ENCODE measurements at regions not wholly inside any gene's neighbourhood (a gene's known extent, or its start where the extent isn't known, plus 50 kb on each side); places are given as distances from the start of the nearest gene placed in this dataset.

DNA sequence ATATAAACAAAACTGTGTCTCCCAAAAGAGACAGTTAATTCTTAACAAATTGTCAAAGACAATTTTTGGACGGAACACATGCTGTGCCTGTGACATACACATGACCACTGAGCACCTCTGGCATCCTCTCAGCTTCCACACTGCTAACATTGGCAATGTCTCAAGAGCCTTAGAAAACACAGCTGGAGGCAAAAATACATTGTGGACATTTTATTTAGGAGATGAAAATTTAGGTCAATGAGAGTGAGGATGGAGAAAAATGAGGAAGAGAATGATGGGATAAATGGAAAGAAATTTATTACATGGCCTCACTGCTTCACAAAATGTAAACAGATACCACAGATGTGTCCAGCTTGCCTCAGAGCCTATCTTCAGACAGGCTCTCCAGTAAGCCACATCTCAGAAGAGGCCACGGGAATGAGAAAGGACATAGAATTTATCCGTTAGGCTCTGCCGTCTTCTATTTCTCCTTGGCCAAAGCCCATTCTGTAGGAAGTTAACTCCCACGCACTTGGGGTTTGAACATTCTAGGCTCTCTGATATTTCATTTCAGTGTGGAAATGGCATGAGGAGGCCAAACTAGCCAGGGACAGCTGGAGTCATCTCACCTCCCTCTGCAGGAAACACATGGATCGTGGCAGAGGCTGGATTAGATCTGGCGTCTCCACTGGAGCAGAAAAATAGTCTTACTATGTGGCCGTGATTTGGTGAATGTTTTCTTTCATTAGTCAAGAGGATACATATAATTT, 519.4 kb upstream of the DSEL start:
- DNase-seq (ENCODE audit: insufficient read length, low spot score) (no peak), FAIRE-seq (no peak)

DNA sequence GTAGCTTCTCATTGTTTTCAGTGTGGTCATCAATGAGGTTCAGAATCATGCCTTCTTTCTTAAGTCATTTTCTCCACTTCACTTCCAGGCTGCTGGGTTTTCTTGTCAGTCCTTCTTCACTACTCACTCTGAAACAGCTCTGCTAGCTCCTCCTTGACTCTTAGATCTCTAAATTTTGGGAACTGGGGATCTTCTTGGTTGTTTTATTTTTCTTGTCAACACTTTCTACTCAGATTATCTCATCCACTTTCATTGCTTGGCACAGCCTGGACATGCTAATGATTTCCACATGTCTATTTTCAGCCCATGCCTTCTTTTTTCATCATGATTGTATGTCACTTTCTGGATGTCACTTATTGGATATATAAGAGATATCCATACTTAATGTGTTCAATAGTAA, 517.8 kb upstream of the DSEL start:
- DNase-seq (ENCODE audit: insufficient read length, low spot score) (no peak), FAIRE-seq (no peak)

DNA sequence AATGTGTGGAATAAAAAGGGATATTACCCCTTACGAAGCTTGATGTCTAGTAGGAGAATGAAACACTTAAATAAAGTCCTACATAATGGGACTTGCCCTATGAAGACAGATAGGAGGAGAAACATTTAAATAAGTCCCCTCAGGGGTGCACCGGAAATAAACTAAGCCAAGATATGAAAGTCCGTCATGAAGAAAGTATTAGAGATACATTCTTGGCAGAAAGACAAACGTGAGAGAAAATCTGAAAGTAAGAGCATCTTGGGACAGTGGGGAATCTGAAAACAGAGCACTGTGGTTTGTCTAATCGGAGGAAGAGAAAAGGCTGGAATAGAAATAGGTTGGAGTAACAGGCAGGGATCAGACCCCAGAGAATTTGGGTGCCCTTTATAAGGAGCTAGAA, 516.9 kb upstream of the DSEL start:
- peak; percentile 5 for DNase-seq (ENCODE audit: insufficient read length, low spot score)
- FAIRE-seq, result no peak

DNA sequence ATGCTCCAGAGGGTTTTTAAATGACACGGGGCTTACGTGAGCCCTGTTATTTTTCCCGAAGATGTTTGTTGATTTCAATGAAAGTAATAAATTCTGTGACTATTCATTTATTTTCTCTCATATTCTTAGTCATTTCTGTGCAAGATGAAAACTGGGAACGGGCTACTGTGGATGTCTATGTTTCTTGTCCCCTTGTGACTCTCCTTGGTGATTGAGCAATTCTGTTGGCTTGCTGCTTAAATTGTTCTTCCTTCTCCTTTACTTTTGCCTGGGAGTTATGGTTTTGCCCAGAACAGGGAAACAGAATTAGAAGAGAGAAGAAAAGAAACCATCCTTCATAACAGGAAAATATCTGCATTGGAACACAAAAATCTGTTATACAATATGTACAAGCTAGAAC, 508.2 kb upstream of the DSEL start:
- FAIRE-seq (no peak), DNase-seq (ENCODE audit: insufficient read length, low spot score) (no peak)

DNA sequence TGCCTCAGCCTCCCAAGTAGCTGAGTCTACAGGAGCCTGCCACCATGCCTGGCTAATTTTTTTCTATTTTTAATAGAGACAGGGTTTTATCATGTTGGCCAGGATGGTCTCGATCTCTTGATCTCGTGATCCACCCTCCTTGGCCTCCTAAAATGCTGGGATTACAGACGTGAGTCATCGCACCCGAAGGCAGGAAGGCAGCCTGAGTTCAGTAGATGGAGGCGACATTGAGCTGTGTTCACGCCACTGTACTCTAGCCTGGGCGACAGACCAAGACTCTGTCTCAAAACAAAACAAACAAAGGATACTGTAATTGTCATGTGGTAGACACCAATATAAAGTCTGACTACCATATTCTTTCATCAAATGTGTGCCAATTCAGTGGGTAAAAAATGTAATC, 500.9 kb upstream of the DSEL start:
- FAIRE-seq, result no peak
- no peak for DNase-seq (ENCODE audit: insufficient read length, low spot score)

DNA sequence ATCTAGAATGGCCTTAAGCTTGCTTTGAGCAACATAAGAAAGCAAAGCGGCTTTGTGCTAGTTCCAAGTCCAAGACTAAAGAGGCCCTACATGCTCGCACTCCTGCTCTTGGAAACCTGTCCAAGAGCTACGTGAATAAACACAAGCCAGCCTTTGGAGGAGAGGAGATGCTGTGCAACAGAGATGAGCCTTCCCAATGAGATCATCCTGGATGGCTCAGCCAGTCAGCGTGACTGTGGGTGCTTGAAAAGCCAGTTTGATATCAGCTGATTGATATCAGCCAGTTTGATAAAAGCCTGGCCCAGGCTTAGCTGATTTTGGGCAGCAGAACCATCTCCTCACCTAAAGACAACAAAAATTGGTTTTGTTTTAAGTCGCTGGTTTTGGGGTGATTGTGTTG, 481.0 kb upstream of the DSEL start:
- no peak for FAIRE-seq
- no peak for DNase-seq (ENCODE audit: insufficient read length, low spot score)

DNA sequence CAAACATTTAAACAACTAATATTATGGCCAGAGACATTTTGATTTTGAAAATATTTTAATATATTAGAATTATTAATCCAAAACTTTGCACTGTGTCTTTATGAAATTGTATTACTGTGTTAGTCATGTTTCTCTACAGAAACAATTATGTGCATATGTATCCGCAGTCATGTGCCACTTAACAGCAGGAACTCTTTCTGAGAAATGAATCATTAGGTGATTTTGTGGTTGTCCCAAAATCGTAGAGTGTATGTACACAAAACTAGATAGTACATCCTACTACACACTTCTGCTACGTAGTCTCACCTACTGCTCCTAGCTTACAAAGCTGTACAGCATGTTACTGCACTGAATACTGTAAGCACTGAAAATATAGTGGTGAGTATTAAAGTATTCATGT, 479.2 kb upstream of the DSEL start:
- no peak for DNase-seq (ENCODE audit: insufficient read length, low spot score)
- FAIRE-seq, result no peak

DNA sequence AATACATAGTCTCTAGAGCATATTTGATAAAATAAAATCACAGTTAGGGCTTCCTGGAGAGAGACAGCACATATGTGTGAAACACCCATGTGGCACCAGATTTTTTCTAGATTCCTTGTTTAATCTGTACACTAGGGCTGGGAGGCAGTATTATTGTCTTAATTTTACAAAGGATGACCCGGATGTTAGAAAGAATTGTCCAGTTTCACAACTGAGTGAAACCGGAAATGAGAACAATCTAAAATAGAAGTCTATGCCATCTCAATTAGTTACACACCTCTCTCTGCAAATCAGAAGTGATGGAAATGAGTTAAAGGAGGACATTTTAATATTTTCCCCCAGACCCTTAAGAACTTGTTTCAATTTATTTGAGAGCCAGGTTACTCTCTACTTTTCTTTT, 463.7 kb upstream of the DSEL start:
- FAIRE-seq (no peak), DNase-seq (ENCODE audit: insufficient read length, low spot score) (no peak)

DNA sequence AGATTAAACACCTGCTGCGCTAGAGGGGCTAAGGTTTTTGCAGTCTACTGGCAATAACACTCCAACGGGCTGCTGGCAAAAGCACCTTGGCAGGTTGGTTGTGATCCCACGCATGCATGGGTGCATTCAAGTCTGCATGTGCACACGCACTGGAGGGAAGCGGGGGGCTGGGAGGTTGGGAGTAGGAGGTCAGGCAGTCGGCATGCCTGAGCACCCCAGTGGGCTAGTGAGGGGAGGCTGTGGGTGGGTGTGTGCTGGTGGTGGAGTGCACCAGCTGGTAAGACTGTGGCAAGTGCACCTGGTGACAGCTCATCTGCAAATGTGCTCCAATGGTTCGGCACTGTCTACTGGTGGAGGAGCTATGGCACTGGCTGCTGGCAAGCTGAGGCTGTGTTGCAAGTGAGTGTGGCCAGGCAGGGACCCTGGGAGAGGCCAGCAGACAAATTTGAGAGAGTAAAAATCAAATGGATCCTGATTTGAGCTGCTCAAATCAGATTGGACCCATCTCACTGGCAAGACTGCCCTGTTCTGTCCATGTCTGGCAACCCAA, 460.6 kb upstream of the DSEL start:
- no peak for DNase-seq (ENCODE audit: insufficient read length, low spot score)
- FAIRE-seq, result no peak

DNA sequence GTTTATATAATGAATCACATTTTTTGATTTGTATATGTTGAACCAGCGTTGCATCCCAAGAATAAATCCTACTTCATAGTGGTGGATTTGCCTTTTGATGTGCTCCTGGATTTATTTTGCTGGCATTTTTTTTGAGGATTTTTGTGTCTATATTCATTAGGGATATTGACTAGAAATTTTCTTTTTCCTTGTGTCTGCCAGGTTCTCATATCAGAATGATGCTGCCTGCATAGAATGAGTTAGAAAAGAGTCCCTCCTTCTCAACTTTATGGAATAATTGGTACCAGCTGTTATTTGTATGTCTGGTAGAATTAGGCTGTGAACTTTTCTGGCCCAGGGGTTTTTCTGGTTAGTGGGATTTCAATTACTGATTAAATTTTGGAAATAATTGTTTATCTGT, 457.4 kb upstream of the DSEL start:
- DNase-seq (ENCODE audit: insufficient read length, low spot score), result no peak
- no peak for FAIRE-seq

DNA sequence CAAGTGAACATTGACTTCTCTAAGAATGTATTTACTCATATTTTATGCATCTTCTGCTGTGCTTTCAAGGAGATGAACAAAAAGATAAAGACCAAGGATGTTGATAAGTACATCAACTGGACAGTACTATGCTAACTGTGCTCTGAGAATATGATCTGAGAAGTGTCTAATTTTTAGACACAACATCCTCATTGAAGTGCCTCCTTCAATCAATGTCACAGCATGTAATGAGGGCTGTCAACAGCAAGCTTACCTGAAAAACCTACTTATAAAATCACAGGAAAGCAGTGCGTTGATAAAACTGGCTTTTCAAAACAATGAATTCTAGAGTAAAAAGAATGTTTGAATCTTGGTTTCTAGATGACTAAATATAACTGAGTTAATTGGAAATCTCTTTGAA, 452.9 kb upstream of the DSEL start:
- FAIRE-seq (no peak), DNase-seq (ENCODE audit: insufficient read length, low spot score) (no peak)

DNA sequence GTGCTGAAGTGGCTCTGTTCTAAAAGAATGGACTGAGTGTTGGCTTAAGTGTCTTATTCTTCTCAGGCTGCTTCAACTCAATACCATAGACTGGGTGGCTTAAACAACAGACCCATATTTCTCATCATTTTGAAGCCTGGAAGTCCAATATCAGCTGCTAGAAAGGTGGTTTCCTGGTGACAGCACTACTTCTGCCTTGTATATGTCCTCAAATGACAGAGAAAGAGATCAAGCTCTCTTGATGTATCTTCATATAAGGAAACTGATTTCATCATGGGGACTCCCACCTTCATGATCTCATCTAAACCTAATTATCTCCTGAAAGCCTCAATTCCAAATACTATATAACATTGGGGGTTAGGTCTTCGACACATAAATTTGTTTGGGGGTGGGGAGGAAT, 449.7 kb upstream of the DSEL start:
- DNase-seq (ENCODE audit: insufficient read length, low spot score) (no peak), FAIRE-seq (no peak)

DNA sequence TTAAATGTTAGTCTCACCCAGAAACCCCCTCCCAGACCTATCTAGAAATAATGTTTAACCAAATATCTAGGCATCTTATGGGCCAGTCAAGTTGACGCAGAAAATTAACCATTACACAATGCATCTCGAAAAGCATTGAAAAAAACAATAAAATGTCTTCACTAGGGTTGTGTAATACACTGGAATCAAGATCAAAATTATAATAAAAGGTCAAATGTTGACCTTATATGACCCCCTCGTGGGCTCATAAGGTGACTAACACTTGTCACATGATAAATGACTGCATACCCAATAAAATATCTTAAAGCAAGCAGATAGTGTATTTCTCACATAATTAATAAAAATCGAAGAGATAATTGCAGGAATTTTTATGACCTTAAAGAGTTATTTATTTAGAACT, 447.9 kb upstream of the DSEL start:
- FAIRE-seq (no peak), DNase-seq (ENCODE audit: insufficient read length, low spot score) (no peak)

DNA sequence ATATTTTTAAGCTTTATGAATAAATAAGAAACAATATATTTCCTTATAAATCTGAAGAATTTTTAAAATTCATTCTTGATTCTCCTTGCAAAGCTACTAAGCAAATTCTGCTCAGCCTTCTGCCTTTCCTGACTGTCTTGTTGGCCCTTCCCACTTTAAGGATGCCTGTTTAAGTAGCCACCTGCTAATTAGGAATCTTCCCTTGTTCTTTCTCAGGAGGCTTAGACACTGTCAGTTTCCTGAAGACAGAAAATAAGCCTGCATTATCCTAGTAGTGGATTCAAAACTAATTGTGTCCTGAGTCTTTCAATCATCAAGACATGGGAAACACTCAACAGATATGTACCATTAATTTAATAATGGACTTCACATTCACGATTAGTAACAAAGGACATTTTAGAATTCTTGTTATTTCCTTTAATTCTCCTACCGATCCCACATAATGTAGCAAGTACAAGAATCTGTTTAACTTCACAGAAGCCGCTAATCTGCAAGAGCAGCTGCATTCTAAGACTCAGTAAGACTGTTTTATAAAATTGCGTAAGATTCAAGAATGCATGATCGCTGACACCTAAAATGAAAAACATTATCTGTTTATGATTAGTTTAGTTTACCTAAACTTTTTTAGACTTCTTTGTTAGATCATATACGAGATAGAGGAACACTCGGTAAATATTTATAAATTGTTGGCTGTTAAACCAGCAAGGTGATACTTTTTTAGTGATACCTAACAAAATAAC, 445.4 kb upstream of the DSEL start:
- FAIRE-seq (no peak), DNase-seq (ENCODE audit: insufficient read length, low spot score) (no peak)

DNA sequence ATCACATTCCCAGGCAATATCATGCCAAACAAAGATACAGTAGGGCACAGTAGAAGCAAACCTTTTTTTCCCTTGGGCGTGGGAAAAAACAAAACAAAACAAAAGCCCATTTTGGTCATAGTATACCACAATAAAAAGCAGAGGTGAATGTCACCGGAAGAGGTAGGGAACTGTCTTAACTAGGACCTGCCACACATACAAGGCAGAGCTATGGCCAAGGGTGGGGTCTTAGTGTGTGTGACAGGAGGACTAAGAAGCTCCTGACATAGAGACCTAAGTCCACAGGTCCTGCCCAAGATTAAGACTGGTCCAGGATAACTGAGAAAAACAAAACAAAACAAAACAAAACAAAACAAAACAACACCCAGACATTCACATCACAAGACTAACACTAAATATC, 441.2 kb upstream of the DSEL start:
- no peak for FAIRE-seq
- no peak for DNase-seq (ENCODE audit: insufficient read length, low spot score)

DNA sequence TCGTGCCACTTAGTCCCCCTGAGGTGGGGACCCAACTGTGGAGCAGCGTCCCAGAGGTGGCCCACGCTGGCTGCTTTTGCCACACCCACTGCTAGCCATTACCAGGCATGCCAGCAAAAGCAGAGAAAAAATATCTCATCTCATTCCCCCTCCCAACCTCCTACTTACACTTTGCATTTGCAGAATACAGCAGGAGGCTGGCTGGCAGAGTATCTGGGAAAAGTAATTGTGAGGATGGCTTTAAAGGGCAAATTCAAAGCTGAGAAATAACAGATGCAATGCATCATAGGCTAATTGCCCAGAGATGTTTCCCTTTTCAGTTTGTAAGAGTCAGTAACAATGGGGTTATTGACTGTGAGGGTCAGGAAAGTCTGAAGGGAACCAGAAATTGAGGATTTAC, 438.1 kb upstream of the DSEL start:
- FAIRE-seq, result no peak

DNA sequence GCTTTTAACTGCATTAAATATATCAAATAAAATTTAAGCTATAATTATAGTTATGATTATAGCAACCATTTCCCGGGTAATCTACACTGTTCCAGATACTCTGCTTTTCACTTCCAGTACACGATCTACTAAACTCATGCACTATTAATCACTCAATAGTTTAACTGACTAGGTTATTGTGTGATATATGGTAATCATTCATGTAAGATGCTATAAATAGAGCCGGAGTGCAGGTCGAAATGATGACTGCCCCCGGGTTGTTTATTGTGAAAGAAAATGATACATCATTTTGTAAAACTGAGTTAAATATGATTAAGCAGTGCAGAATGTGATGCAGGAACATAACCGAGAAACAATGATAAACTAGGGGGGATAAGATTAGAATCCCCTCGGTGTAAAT, 434.6 kb upstream of the DSEL start:
- DNase-seq (ENCODE audit: insufficient read length, low spot score) (no peak), FAIRE-seq (no peak)

More for the DNA sequence above, 438.1 kb upstream of the DSEL start:
- DNase-seq (ENCODE audit: insufficient read length, low spot score), result no peak

DNA sequence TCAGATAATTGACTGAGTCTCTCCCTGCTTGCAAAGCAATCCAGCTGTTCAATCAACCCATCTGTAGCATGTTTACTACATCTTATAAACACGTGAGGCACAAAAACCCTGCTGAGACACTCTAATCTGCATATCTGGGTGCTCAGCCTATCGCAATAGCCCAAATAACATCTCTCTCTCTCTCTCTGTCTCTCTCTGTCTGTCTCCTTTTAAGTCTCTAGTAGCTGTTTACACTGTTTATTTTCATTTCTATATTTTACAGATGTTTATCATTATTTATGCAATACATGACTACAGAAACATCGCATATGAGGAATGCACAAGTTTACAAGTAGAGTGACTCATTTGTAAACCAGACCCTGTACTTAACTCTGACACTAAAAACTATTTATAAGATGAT, 422.1 kb upstream of the DSEL start:
- DNase-seq (ENCODE audit: insufficient read length, low spot score) (no peak), FAIRE-seq (no peak)

DNA sequence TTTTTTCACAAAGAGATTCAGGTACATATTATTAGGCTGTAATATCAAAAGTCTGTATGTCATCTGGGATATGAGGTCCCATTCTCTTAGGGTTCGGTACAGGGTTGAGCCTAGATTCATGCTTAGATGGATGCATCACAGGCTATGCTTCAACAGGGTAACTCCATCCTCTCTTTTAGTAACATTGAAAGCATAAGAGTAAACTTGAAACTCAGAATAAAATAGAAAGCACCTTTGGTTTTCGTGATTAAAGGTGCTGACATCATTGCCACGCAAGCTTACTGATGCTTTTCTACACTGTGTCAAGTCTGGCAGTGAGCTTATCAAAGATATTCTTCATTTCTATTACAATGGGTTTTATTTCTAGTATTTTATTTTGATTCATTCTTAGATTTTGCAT, 419.1 kb upstream of the DSEL start:
- FAIRE-seq, result no peak

DNA sequence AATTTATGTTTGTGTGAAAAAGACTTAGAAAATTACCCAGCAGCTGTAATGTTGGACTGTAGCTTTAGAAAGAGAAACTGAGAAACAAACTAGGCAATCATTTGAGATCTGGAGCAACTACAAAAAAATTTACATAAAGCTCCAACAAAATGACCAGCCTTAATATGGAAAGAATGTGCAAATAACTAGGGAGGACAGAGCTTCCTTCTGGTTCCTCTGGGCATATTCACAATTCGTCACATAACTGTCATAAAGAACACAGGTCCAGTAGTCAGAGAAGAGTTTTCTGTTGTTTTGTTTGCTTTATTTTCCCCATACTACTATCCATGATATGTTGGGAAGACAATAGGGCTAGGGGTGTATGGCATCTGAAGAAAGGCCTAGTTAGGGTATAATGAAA, 416.8 kb upstream of the DSEL start:
- DNase-seq (ENCODE audit: insufficient read length, low spot score) (no peak), FAIRE-seq (no peak)

More for the DNA sequence above, 419.1 kb upstream of the DSEL start:
- no peak for DNase-seq (ENCODE audit: insufficient read length, low spot score)

DNA sequence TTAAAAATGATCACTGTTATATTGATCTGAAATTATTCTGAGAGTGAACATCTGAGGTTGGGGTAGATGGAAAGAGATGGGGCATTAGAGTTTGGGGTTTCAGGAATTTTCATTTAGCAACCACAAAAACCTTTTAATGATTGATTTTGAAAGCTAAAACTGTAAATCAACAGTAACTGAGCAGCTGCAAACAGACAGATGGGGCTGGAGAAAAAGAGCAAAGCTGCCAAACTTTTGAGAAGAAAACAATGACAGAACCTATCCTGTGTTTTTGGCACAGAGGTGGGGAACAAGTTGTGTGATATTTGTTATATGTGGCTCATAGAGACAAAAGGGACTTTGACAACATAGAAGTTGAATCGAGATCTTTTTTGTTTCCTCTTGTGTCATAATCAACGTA, 415.8 kb upstream of the DSEL start:
- DNase-seq (ENCODE audit: insufficient read length, low spot score), result no peak
- no peak for FAIRE-seq
